SK-N-SH treated with all-trans-retinoic acid at 6 μM for 48 hours (cell line): ENCODE measurements at regions not wholly inside any gene's neighbourhood (a gene's known extent, or its start where the extent isn't known, plus 50 kb on each side); places are given as distances from the start of the nearest gene placed in this dataset.

ENCODE experiments used
- ATAC-seq: fragments of 200-7000 bp; cut with Tn5 transposase; 3 replicates; pipeline ENCODE4 v1.9.1; 2020; ENCODE audit warnings: mild to moderate bottlenecking, moderate library complexity
- ARNTL ChIP-seq: fragments of 450-650 bp; formaldehyde crosslinking; IDR thresholded peaks from 2 replicates; pipeline ENCODE4 v1.5.0; 2020; ENCODE audit warnings: low read depth, mild to moderate bottlenecking, moderate library complexity, borderline replicate concordance
- BACH2 ChIP-seq: fragments of 250-450 bp; sonication (Bioruptor Pico); IDR thresholded peaks from 2 replicates; pipeline ENCODE4 v1.9.0; 2021; ENCODE audit warnings: mild to moderate bottlenecking, borderline replicate concordance
- CSDC2 ChIP-seq: fragments of 250-450 bp; sonication (Bioruptor Pico); IDR thresholded peaks from 2 replicates; pipeline ENCODE4 v1.5.0; 2020; ENCODE audit warnings: mild to moderate bottlenecking, moderate library complexity
- ESRRG ChIP-seq: fragments of 250-450 bp; sonication (Bioruptor Pico); IDR thresholded peaks from 2 replicates; pipeline ENCODE4 v1.6.1; 2021; ENCODE audit warnings: mild to moderate bottlenecking
- GLIS3 ChIP-seq: fragments of 250-450 bp; sonication (Bioruptor Pico); IDR thresholded peaks from 2 replicates; pipeline ENCODE4 v1.5.0; 2020; ENCODE audit warnings: mild to moderate bottlenecking, moderate library complexity
- ISL1 ChIP-seq: fragments of 250-450 bp; sonication (Bioruptor Pico); IDR thresholded peaks from 2 replicates; pipeline ENCODE4 v2.1.2; 2022; ENCODE audit warnings: mild to moderate bottlenecking, moderate library complexity
- OSR1 ChIP-seq: fragments of 250-450 bp; sonication (Bioruptor Pico); IDR thresholded peaks from 2 replicates; pipeline ENCODE4 v1.8.0; 2022; ENCODE audit warnings: moderate library complexity, mild to moderate bottlenecking, inconsistent platforms
- PATZ1 ChIP-seq: fragments of 250-450 bp; sonication (Bioruptor Pico); IDR thresholded peaks from 2 replicates; pipeline ENCODE4 v1.8.0; 2020; ENCODE audit warnings: mild to moderate bottlenecking, moderate library complexity, borderline replicate concordance
- PPARA ChIP-seq: fragments of 250-450 bp; sonication (Bioruptor Pico); IDR thresholded peaks from 2 replicates; pipeline ENCODE4 v1.5.0; 2020; ENCODE audit warnings: mild to moderate bottlenecking, borderline replicate concordance
- RARB ChIP-seq: fragments of 250-450 bp; sonication (Bioruptor Pico); IDR thresholded peaks from 2 replicates; pipeline ENCODE4 v1.8.0; 2021; ENCODE audit warnings: mild to moderate bottlenecking, moderate library complexity
- SNAI2 ChIP-seq: fragments of 250-450 bp; sonication (Bioruptor Pico); IDR thresholded peaks from 2 replicates; pipeline ENCODE4 v1.5.0; 2020; ENCODE audit warnings: mild to moderate bottlenecking, moderate library complexity
- TCF4 ChIP-seq: fragments of 250-450 bp; sonication (Bioruptor Pico); IDR thresholded peaks from 2 replicates; pipeline ENCODE4 v1.8.0; 2021; ENCODE audit warnings: mild to moderate bottlenecking, moderate library complexity, borderline replicate concordance
- TOX ChIP-seq: fragments of 250-450 bp; sonication (Bioruptor Pico); IDR thresholded peaks from 2 replicates; pipeline ENCODE4 v1.8.0; 2021; ENCODE audit warnings: mild to moderate bottlenecking, moderate library complexity, borderline replicate concordance
- ZC3H10 ChIP-seq: fragments of 250-450 bp; sonication (Bioruptor Pico); IDR thresholded peaks from 2 replicates; pipeline ENCODE4 v1.5.1; 2021; ENCODE audit warnings: mild to moderate bottlenecking, moderate library complexity
- ZFP3 ChIP-seq: fragments of 250-450 bp; sonication (Bioruptor Pico); IDR thresholded peaks from 2 replicates; pipeline ENCODE4 v1.5.0; 2020; ENCODE audit warnings: mild to moderate bottlenecking, moderate library complexity
- ZFP30 ChIP-seq: fragments of 450-650 bp; formaldehyde crosslinking; IDR thresholded peaks from 2 replicates; pipeline ENCODE4 v1.5.0; 2022; ENCODE audit warnings: mild to moderate bottlenecking, moderate library complexity
- ZNF565 ChIP-seq: fragments of 450-650 bp; formaldehyde crosslinking; conservative IDR thresholded peaks from 2 replicates; pipeline ENCODE4 v1.5.0; 2020; ENCODE audit warnings: low read depth, mild to moderate bottlenecking, moderate library complexity
- ZNF70 ChIP-seq: fragments of 450-650 bp; formaldehyde crosslinking; IDR thresholded peaks from 2 replicates; pipeline ENCODE4 v1.5.0; 2020; ENCODE audit warnings: mild to moderate bottlenecking, moderate library complexity
- ZNF8 ChIP-seq: fragments of 450-650 bp; formaldehyde crosslinking; IDR thresholded peaks from 2 replicates; pipeline ENCODE4 v1.5.0; 2020; ENCODE audit warnings: mild to moderate bottlenecking, moderate library complexity
- TF ChIP-seq, protein P1 (sequence below): fragments of 250-450 bp; sonication (Bioruptor Pico); IDR thresholded peaks from 2 replicates; pipeline ENCODE4 v1.5.1; 2021; ENCODE audit warnings: mild to moderate bottlenecking, moderate library complexity
- TF ChIP-seq, protein P2 (sequence below): fragments of 250-450 bp; sonication (Bioruptor Pico); IDR thresholded peaks from 2 replicates; pipeline ENCODE4 v1.8.0; 2021; ENCODE audit warnings: low read depth, mild to moderate bottlenecking, moderate library complexity, borderline replicate concordance
- TF ChIP-seq, protein P3 (sequence below): fragments of 250-450 bp; sonication (Bioruptor Pico); IDR thresholded peaks from 2 replicates; pipeline ENCODE4 v1.5.0; 2020; ENCODE audit warnings: mild to moderate bottlenecking, moderate library complexity
- TF ChIP-seq, protein P4 (sequence below): fragments of 250-450 bp; sonication (Bioruptor Pico); IDR thresholded peaks from 2 replicates; pipeline ENCODE4 v1.5.1; 2020; ENCODE audit warnings: low read depth, mild to moderate bottlenecking, moderate library complexity

DNA sequence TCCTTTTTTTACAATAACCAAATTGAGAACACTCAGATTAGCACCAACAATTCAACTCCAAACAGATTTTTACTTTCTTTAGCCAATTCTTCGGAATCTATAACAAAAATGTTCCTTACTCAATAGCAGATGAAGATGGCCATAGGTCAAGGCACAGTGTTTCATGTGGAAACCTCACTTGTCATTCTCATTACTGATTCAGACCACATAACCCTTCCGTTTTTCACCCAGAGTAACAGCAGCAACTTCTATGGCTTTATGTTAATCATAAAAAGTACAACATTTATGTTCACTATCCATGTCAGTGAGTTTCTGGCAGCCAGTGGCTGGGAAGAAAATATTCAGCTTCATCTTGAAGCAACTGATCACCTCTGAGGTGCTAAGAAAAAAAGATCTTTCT is 358.3 kb upstream of the TECRL start:
- TF ChIP-seq ZFP3 (CRISPR knock-in tag) (no peak), ESRRG (CRISPR knock-in tag) (no peak), ZNF565 (CRISPR knock-in tag) (no peak), BACH2 (CRISPR knock-in tag) (no peak), ZNF8 (CRISPR knock-in tag) (no peak), ZC3H10 (CRISPR knock-in tag) (no peak), TOX (no peak), GLIS3 (no peak), PPARA (CRISPR knock-in tag) (no peak), ARNTL (CRISPR knock-in tag) (no peak), ISL1 (CRISPR knock-in tag) (no peak), CSDC2 (CRISPR knock-in tag) (no peak), TCF4 (CRISPR knock-in tag) (no peak), ZNF70 (CRISPR knock-in tag) (no peak), PATZ1 (CRISPR knock-in tag) (no peak), OSR1 (CRISPR knock-in tag) (no peak), SNAI2 (CRISPR knock-in tag) (no peak)
- TF ChIP-seq, protein P1, sequence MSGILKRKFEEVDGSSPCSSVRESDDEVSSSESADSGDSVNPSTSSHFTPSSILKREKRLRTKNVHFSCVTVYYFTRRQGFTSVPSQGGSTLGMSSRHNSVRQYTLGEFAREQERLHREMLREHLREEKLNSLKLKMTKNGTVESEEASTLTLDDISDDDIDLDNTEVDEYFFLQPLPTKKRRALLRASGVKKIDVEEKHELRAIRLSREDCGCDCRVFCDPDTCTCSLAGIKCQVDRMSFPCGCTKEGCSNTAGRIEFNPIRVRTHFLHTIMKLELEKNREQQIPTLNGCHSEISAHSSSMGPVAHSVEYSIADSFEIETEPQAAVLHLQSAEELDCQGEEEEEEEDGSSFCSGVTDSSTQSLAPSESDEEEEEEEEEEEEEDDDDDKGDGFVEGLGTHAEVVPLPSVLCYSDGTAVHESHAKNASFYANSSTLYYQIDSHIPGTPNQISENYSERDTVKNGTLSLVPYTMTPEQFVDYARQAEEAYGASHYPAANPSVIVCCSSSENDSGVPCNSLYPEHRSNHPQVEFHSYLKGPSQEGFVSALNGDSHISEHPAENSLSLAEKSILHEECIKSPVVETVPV (CRISPR knock-in tag): no peak
- TF ChIP-seq, protein P2, sequence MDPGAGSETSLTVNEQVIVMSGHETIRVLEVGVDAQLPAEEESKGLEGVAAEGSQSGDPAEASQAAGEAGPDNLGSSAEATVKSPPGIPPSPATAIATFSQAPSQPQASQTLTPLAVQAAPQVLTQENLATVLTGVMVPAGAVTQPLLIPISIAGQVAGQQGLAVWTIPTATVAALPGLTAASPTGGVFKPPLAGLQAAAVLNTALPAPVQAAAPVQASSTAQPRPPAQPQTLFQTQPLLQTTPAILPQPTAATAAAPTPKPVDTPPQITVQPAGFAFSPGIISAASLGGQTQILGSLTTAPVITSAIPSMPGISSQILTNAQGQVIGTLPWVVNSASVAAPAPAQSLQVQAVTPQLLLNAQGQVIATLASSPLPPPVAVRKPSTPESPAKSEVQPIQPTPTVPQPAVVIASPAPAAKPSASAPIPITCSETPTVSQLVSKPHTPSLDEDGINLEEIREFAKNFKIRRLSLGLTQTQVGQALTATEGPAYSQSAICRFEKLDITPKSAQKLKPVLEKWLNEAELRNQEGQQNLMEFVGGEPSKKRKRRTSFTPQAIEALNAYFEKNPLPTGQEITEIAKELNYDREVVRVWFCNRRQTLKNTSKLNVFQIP (CRISPR knock-in tag): no peak
- TF ChIP-seq, protein P3, sequence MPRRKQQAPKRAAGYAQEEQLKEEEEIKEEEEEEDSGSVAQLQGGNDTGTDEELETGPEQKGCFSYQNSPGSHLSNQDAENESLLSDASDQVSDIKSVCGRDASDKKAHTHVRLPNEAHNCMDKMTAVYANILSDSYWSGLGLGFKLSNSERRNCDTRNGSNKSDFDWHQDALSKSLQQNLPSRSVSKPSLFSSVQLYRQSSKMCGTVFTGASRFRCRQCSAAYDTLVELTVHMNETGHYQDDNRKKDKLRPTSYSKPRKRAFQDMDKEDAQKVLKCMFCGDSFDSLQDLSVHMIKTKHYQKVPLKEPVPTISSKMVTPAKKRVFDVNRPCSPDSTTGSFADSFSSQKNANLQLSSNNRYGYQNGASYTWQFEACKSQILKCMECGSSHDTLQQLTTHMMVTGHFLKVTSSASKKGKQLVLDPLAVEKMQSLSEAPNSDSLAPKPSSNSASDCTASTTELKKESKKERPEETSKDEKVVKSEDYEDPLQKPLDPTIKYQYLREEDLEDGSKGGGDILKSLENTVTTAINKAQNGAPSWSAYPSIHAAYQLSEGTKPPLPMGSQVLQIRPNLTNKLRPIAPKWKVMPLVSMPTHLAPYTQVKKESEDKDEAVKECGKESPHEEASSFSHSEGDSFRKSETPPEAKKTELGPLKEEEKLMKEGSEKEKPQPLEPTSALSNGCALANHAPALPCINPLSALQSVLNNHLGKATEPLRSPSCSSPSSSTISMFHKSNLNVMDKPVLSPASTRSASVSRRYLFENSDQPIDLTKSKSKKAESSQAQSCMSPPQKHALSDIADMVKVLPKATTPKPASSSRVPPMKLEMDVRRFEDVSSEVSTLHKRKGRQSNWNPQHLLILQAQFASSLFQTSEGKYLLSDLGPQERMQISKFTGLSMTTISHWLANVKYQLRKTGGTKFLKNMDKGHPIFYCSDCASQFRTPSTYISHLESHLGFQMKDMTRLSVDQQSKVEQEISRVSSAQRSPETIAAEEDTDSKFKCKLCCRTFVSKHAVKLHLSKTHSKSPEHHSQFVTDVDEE: no peak
- TF ChIP-seq, all 23 proteins: peak for 0

GRCh38 chr4:64766565-64766964 is 357.3 kb upstream of the TECRL start:
- TF ChIP-seq RARB (no peak), OSR1 (CRISPR knock-in tag) (no peak), ZNF70 (CRISPR knock-in tag) (no peak), ESRRG (CRISPR knock-in tag) (no peak), TCF4 (CRISPR knock-in tag) (no peak), GLIS3 (no peak), ZNF565 (CRISPR knock-in tag) (no peak), PPARA (CRISPR knock-in tag) (no peak), ARNTL (CRISPR knock-in tag) (no peak), ZFP30 (no peak)
- TF ChIP-seq, protein P4, sequence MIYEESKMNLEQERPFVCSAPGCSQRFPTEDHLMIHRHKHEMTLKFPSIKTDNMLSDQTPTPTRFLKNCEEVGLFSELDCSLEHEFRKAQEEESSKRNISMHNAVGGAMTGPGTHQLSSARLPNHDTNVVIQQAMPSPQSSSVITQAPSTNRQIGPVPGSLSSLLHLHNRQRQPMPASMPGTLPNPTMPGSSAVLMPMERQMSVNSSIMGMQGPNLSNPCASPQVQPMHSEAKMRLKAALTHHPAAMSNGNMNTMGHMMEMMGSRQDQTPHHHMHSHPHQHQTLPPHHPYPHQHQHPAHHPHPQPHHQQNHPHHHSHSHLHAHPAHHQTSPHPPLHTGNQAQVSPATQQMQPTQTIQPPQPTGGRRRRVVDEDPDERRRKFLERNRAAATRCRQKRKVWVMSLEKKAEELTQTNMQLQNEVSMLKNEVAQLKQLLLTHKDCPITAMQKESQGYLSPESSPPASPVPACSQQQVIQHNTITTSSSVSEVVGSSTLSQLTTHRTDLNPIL (CRISPR knock-in tag): no peak
- TF ChIP-seq, protein P1 (CRISPR knock-in tag): no peak
- no peak for ATAC-seq

More for the DNA sequence above, 358.3 kb upstream of the TECRL start:
- no peak for ATAC-seq
